Spleen (tissue), 7 donors: ENCODE measurements at regions not wholly inside any gene's neighbourhood (a gene's known extent, or its start where the extent isn't known, plus 50 kb on each side); places are given as distances from the start of the nearest gene placed in this dataset.

ENCODE experiments used
- POLR2A ChIP-seq, 3 donors: fragments of 450-650 bp; IDR thresholded peaks; one replicate each; pipeline ENCODE4 v1.5.1; 2017; ENCODE audit warnings: antibody characterized with exemption in 3 of 3, mild to moderate bottlenecking in 1 of 3
- POLR2AphosphoS5 ChIP-seq, 3 donors: sonication (generic); formaldehyde crosslinking; IDR thresholded peaks; one replicate each; pipeline ENCODE4 v1.5.1; 2017; ENCODE audit warnings: antibody characterized with exemption in 3 of 3
- TF ChIP-seq, protein P1 (sequence below), 11 experiments: fragments of 200-600 bp in 7 of 11; fragments of 450-650 bp in 4 of 11; sonication (generic) in 4 of 11; IDR thresholded peaks in 8 of 11; conservative IDR thresholded peaks in 3 of 11; 1 replicate in 7 of 11; 2 replicates in 4 of 11; pipeline versions ENCODE4 v1.4.0 to v1.8.0; 2016 to 2021; ENCODE audit warnings: antibody characterized with exemption in 11 of 11, inconsistent platforms in 4 of 11, mild to moderate bottlenecking in 1 of 11
- donor health status: DM: no; HTN: no; CAD: no; lungs with moderate emphysema.
- donor health status: DM: no; HTN: no; CAD: no.
- donor health status: DM: no; HTN: no; CAD: no.

GRCh38 chr10:78170026-78170475 is 136.4 kb downstream of the RPS24 start:
- TF ChIP-seq, protein P1, sequence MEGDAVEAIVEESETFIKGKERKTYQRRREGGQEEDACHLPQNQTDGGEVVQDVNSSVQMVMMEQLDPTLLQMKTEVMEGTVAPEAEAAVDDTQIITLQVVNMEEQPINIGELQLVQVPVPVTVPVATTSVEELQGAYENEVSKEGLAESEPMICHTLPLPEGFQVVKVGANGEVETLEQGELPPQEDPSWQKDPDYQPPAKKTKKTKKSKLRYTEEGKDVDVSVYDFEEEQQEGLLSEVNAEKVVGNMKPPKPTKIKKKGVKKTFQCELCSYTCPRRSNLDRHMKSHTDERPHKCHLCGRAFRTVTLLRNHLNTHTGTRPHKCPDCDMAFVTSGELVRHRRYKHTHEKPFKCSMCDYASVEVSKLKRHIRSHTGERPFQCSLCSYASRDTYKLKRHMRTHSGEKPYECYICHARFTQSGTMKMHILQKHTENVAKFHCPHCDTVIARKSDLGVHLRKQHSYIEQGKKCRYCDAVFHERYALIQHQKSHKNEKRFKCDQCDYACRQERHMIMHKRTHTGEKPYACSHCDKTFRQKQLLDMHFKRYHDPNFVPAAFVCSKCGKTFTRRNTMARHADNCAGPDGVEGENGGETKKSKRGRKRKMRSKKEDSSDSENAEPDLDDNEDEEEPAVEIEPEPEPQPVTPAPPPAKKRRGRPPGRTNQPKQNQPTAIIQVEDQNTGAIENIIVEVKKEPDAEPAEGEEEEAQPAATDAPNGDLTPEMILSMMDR (IDR thresholded peaks at IDR 0.05 in 8 of 11, conservative IDR thresholded peaks at IDR 0.05 in 3 of 11), result no peak
- TF ChIP-seq POLR2AphosphoS5 (IDR thresholded peaks at IDR 0.05), result no peak
- no peak for TF ChIP-seq POLR2A (IDR thresholded peaks at IDR 0.05)
